CD14-positive monocyte (primary cell): ENCODE measurements at regions not wholly inside any gene's neighbourhood (a gene's known extent, or its start where the extent isn't known, plus 50 kb on each side); places are given as distances from the start of the nearest gene placed in this dataset.

Experiments
- DNase-seq, 3 donors: peaks; one replicate each; pipeline ENCODE4 v3.0.0-alpha.2; 2011 to 2022
- H2AFZ ChIP-seq: 2 replicates; pipeline ENCODE4 v1.6.0; 2012; ENCODE audit warnings: mild to moderate bottlenecking, low read depth, low read length, inconsistent platforms; ENCODE audit not compliant: insufficient read depth, poor library complexity, severe bottlenecking
- H3K27ac ChIP-seq, 2 donors: 1 replicate in 1 of 2; 2 replicates in 1 of 2; pipeline ENCODE4 v1.5.1; 2012 to 2013; ENCODE audit warnings: low read length in 2 of 2, control low read depth in 1 of 2, inconsistent platforms in 1 of 2, low read depth in 1 of 2, mild to moderate bottlenecking in 1 of 2
- H3K27me3 ChIP-seq, 2 donors: one replicate each; pipeline versions ENCODE4 v1.6.0 to v1.6.1; 2011 to 2013; ENCODE audit warnings: low read length in 2 of 2; ENCODE audit not compliant: control insufficient read depth in 2 of 2, insufficient read depth in 2 of 2
- H3K36me3 ChIP-seq, 2 donors: replicated peaks in 1 of 2; 1 replicate in 1 of 2; 2 replicates in 1 of 2; pipeline versions ENCODE4 v1.5.1 to v1.6.1; 2012 to 2013; ENCODE audit warnings: low read length in 2 of 2, control low read depth in 1 of 2, inconsistent platforms in 1 of 2, mild to moderate bottlenecking in 1 of 2; ENCODE audit not compliant: insufficient read depth in 2 of 2, control insufficient read depth in 1 of 2
- H3K4me1 ChIP-seq, 2 donors: 1 replicate in 1 of 2; 2 replicates in 1 of 2; pipeline versions ENCODE4 v1.5.1 to v1.6.1; 2012 to 2013; ENCODE audit warnings: low read length in 2 of 2, control low read depth in 1 of 2, inconsistent platforms in 1 of 2, mild to moderate bottlenecking in 1 of 2, moderate library complexity in 1 of 2; ENCODE audit not compliant: insufficient read depth in 2 of 2, control insufficient read depth in 1 of 2
- H3K4me2 ChIP-seq: replicated peaks from 2 replicates; pipeline ENCODE3; 2012; ENCODE audit warnings: low read length, moderate library complexity, mild to moderate bottlenecking; ENCODE audit not compliant: poor library complexity, severe bottlenecking; ENCODE audit errors: extremely low read depth
- H3K4me3 ChIP-seq, 3 experiments: fragments of 200-600 bp in 1 of 3; sonication (generic) in 1 of 3; replicated peaks in 1 of 3; 1 replicate in 2 of 3; 2 replicates in 1 of 3; pipeline ENCODE4 v1.5.1; 2011 to 2013; ENCODE audit warnings: low read length in 3 of 3, mild to moderate bottlenecking in 3 of 3, control low read depth in 2 of 3, low read depth in 2 of 3, inconsistent platforms in 1 of 3, moderate library complexity in 1 of 3
- H3K79me2 ChIP-seq: 2 replicates; pipeline ENCODE4 v1.6.0; 2012; ENCODE audit warnings: mild to moderate bottlenecking, control low read depth, inconsistent platforms, low read length, moderate library complexity; ENCODE audit not compliant: insufficient read depth
- H3K9ac ChIP-seq: 2 replicates; pipeline ENCODE4 v1.6.0; 2017; ENCODE audit warnings: low read length, mild to moderate bottlenecking; ENCODE audit not compliant: insufficient read depth, poor library complexity, severe bottlenecking
- H3K9me3 ChIP-seq, 2 donors: replicated peaks in 1 of 2; 1 replicate in 1 of 2; 2 replicates in 1 of 2; pipeline versions ENCODE4 v1.5.1 to v1.6.1; 2012 to 2013; ENCODE audit warnings: low read length in 2 of 2, control low read depth in 1 of 2; ENCODE audit not compliant: control insufficient read depth in 1 of 2, insufficient read depth in 1 of 2
- H4K20me1 ChIP-seq: 2 replicates; pipeline ENCODE4 v1.6.0; 2012; ENCODE audit warnings: mild to moderate bottlenecking, low read length, control low read depth, moderate library complexity; ENCODE audit not compliant: insufficient read depth
- H3K27ac Mint-ChIP-seq, 7 donors: one replicate each; pipeline ENCODE4 v1.8.0; 2020; ENCODE audit warnings: mild to moderate bottlenecking in 7 of 7, mixed read lengths in 7 of 7, moderate library complexity in 6 of 7, inconsistent platforms in 2 of 7
- H3K27me3 Mint-ChIP-seq, 3 donors: one replicate each; pipeline ENCODE4 v1.8.0; 2021 to 2022; ENCODE audit warnings: low read depth in 3 of 3, mild to moderate bottlenecking in 3 of 3, mixed read lengths in 3 of 3, moderate library complexity in 3 of 3, inconsistent platforms in 1 of 3
- H3K36me3 Mint-ChIP-seq, 2 donors: one replicate each; pipeline ENCODE4 v1.8.0; 2020; ENCODE audit warnings: mixed read lengths in 2 of 2, inconsistent platforms in 1 of 2, mild to moderate bottlenecking in 1 of 2
- H3K4me1 Mint-ChIP-seq: one replicate; pipeline ENCODE4 v1.8.0; 2020; ENCODE audit warnings: mild to moderate bottlenecking, mixed read lengths
- H3K4me3 Mint-ChIP-seq, 2 donors: one replicate each; pipeline ENCODE4 v1.8.0; 2020; ENCODE audit warnings: mild to moderate bottlenecking in 2 of 2, mixed read lengths in 2 of 2, moderate library complexity in 1 of 2
- H3K9me3 Mint-ChIP-seq, 7 donors: one replicate each; pipeline ENCODE4 v1.8.0; 2020 to 2022; ENCODE audit warnings: mixed read lengths in 7 of 7, mild to moderate bottlenecking in 6 of 7, moderate library complexity in 6 of 7, inconsistent platforms in 2 of 7
- CTCF ChIP-seq: fragments of 200-600 bp; IDR thresholded peaks from one replicate; pipeline ENCODE4 v1.8.0; 2022; ENCODE audit warnings: antibody characterized with exemption, mild to moderate bottlenecking
- WGBS: methylation state at CpG from one replicate; pipeline ENCODE4 v1.1.5; 2013; ENCODE audit warnings: missing lambda C conversion rate; ENCODE audit not compliant: insufficient coverage; 5-methylcytosine and 5-hydroxymethylcytosine counted together
- intact Hi-C, 2 donors: fragments of 100-400 bp; cut with micrococcal nuclease; formaldehyde crosslinking; loops; one replicate each; pipeline versions ENCODE4 v1.15.0 to v1.15.1; 2023

- Histone ChIP-seq H3K9ac (no peak overlapping the region), H2AFZ (no peak overlapping the region), H3K4me2 (no peak overlapping the region), H3K4me1 (no peaks in the 10 kb centered on the region), H3K36me3 (no peaks in the 10 kb centered on the region), H3K79me2 (no peaks in the 10 kb centered on the region), H3K4me3 (no peak overlapping the region), H3K9me3 (no peaks in the 10 kb centered on the region), H3K27ac (no peak overlapping the region), H4K20me1 (no peaks in the 10 kb centered on the region), H3K27me3 (no peaks in the 10 kb centered on the region)
- Mint-ChIP-seq H3K27ac (no peak overlapping the region), H3K9me3 (no peaks in the 10 kb centered on the region), H3K4me3 (no peak overlapping the region), H3K36me3 (no peaks in the 10 kb centered on the region), H3K27me3 (no peaks in the 10 kb centered on the region), H3K4me1 (peaks cover 5% of the 10 kb centered on the region)
- no peak for TF ChIP-seq CTCF
- no CpG with 5 or more reads among the region's 2 CpGs for WGBS
- intact Hi-C loops: no loop called here
- no peak for DNase-seq
Measured at GRCh38 chr12:68465227-68465626, 133.1 kb upstream of the MDM1 start.

GRCh38 chr12:68467514-68467913 lies 135.4 kb upstream of the MDM1 start:
- Mint-ChIP-seq H3K4me1 (peaks cover 8% of the 10 kb centered on the region), H3K27me3 (no peaks in the 10 kb centered on the region), H3K9me3 (no peaks in the 10 kb centered on the region), H3K4me3 (no peak overlapping the region), H3K27ac (no peak overlapping the region), H3K36me3 (no peaks in the 10 kb centered on the region)
- no peak for DNase-seq
- Histone ChIP-seq H3K27ac (no peak overlapping the region), H3K9ac (no peak overlapping the region), H3K36me3 (no peaks in the 10 kb centered on the region), H4K20me1 (no peaks in the 10 kb centered on the region), H3K9me3 (no peaks in the 10 kb centered on the region), H3K27me3 (no peaks in the 10 kb centered on the region), H3K4me2 (no peak overlapping the region), H3K4me3 (no peak overlapping the region), H3K4me1 (no peaks in the 10 kb centered on the region), H3K79me2 (no peaks in the 10 kb centered on the region), H2AFZ (no peak overlapping the region)
- TF ChIP-seq CTCF: no peak
- WGBS: no CpG with 5 or more reads among the region's 3 CpGs
- intact Hi-C loops: no loop called here
